ENCODE measurements at regions not wholly inside any gene's neighbourhood (a gene's known extent, or its start where the extent isn't known, plus 50 kb on each side); places are given as distances from the start of the nearest gene placed in this dataset.

- H3K4me1 ChIP-seq (ENCODE audit: control insufficient read depth in 1 of 2, insufficient read depth in 2 of 2, low read depth in 1 of 2, low read length in 1 of 2) = no peaks in the 10 kb centered on the region
- H2AFZ ChIP-seq (ENCODE audit: low read depth) = no peak overlapping the region
- H3K9me2 ChIP-seq = no peaks in the 10 kb centered on the region
- H3K79me2 ChIP-seq (ENCODE audit: insufficient read depth) = no peaks in the 10 kb centered on the region
- no peak overlapping the region for H3K27ac ChIP-seq (ENCODE audit: low read depth in 2 of 2, low read length in 1 of 2)
- no peaks in the 10 kb centered on the region for H3K36me3 ChIP-seq (replicated peaks in 1 of 2; ENCODE audit: control insufficient read depth in 1 of 2, insufficient read depth in 2 of 2, low read length in 1 of 2)
- TF ChIP-seq FOSL2 (IDR thresholded peaks at IDR 0.05; ENCODE audit: borderline replicate concordance, low read depth) = no peak
- TF ChIP-seq JUND (IDR thresholded peaks at IDR 0.05) = no peak
- TF ChIP-seq PBX3 (IDR thresholded peaks at IDR 0.05) = no peak
- TF ChIP-seq RCOR1 (IDR thresholded peaks at IDR 0.05; ENCODE audit: low read length) = no peak
- TF ChIP-seq GABPA (IDR thresholded peaks at IDR 0.05; ENCODE audit: low read depth) = no peak
- no peak for TF ChIP-seq SIN3A (IDR thresholded peaks at IDR 0.05; ENCODE audit: borderline replicate concordance, low read depth, low read length)
- no peak for TF ChIP-seq RAD21 (IDR thresholded peaks at IDR 0.05; ENCODE audit: low read length)
- TF ChIP-seq POLR2AphosphoS5 (IDR thresholded peaks at IDR 0.05; ENCODE audit: low read depth, low read length) = no peak
- no peak for TF ChIP-seq RFX5 (IDR thresholded peaks at IDR 0.05; ENCODE audit: low read length)
- no peak for TF ChIP-seq REST (IDR thresholded peaks at IDR 0.05; ENCODE audit: low read depth, low read length)
- no peak for TF ChIP-seq FOXJ3 (CRISPR knock-in tag; IDR thresholded peaks at IDR 0.05)
- TF ChIP-seq MXI1 (IDR thresholded peaks at IDR 0.05; ENCODE audit: low read depth, low read length) = no peak
- no peak for TF ChIP-seq ZBTB33 (IDR thresholded peaks at IDR 0.05; ENCODE audit: borderline replicate concordance, low read depth)
- TF ChIP-seq FOXM1 (IDR thresholded peaks at IDR 0.05; ENCODE audit: low read depth) = no peak
- TF ChIP-seq RXRA (IDR thresholded peaks at IDR 0.05; ENCODE audit: borderline replicate concordance, low read depth) = no peak
- TF ChIP-seq NFIC (IDR thresholded peaks at IDR 0.05; ENCODE audit: borderline replicate concordance) = no peak
- POLR2A ChIA-PET = no interaction called here
- no peaks in the 10 kb centered on the region for H3K9me3 ChIP-seq
- CTCF ChIA-PET = interaction anchor here (0.9 kb wide), 1 partner anchor 289 kb away, joined by 3 read pairs; no protein-coding TSS in a partner anchor
- no peaks in the 10 kb centered on the region for H3F3A ChIP-seq (replicated peaks; ENCODE audit: insufficient read depth)
- WGBS (ENCODE audit: low lambda C conversion rate) = 66% methylated on average over 4 of the region's 4 CpGs
- DNase-seq = no peak
- H3K27me3 ChIP-seq (ENCODE audit: insufficient read depth) = no peaks in the 10 kb centered on the region
- H4K20me1 ChIP-seq (ENCODE audit: insufficient read depth) = no peaks in the 10 kb centered on the region
- H3K4me3 ChIP-seq (ENCODE audit: low read depth in 2 of 2, low read length in 1 of 2) = no peak overlapping the region
- no peak overlapping the region for H3K4me2 ChIP-seq
- H3K9ac ChIP-seq = no peak overlapping the region
These were observed 150.7 kb upstream of the PRDM1 start for GRCh38 chr6:105935416-105935815.
